DOHH2 (cell line): ENCODE measurements at regions not wholly inside any gene's neighbourhood (a gene's known extent, or its start where the extent isn't known, plus 50 kb on each side); places are given as distances from the start of the nearest gene placed in this dataset.

ENCODE experiments used
- H3F3A ChIP-seq: fragments of 200-600 bp; sonication (generic), shearing (Covaris generic); 2 replicates; pipeline ENCODE4 v1.6.0; 2016; ENCODE audit warnings: antibody characterized with exemption, mild to moderate bottlenecking; ENCODE audit not compliant: control insufficient read depth, insufficient read depth
- H3K27ac ChIP-seq: fragments of 200-600 bp; sonication (generic); 2 replicates; pipeline ENCODE4 v1.5.1; 2014; ENCODE audit warnings: low read depth, mild to moderate bottlenecking, low read length, moderate library complexity
- H3K27me3 ChIP-seq: fragments of 200-600 bp; sonication (generic); 2 replicates; pipeline ENCODE4 v1.6.1; 2014; ENCODE audit warnings: mild to moderate bottlenecking, low read length, mixed read lengths; ENCODE audit not compliant: control insufficient read depth
- H3K36me3 ChIP-seq: fragments of 200-600 bp; sonication (generic); 2 replicates; pipeline ENCODE4 v1.6.1; 2014; ENCODE audit warnings: mild to moderate bottlenecking, low read length, moderate library complexity, mixed read lengths; ENCODE audit not compliant: control insufficient read depth
- H3K4me1 ChIP-seq: fragments of 200-600 bp; sonication (generic); 2 replicates; pipeline ENCODE4 v1.6.1; 2014; ENCODE audit warnings: mild to moderate bottlenecking, low read length, mixed read lengths; ENCODE audit not compliant: control insufficient read depth
- H3K4me2 ChIP-seq: fragments of 200-600 bp; sonication (generic); 2 replicates; pipeline ENCODE4 v1.6.0; 2014; ENCODE audit warnings: mild to moderate bottlenecking, low read length, moderate library complexity
- H3K4me3 ChIP-seq: fragments of 200-600 bp; sonication (generic); 2 replicates; pipeline ENCODE4 v1.5.1; 2014; ENCODE audit warnings: mild to moderate bottlenecking, low read length, mixed read lengths
- H3K79me2 ChIP-seq: fragments of 200-600 bp; sonication (generic); 2 replicates; pipeline ENCODE4 v1.6.1; 2014; ENCODE audit warnings: mild to moderate bottlenecking, low read length, mixed read lengths; ENCODE audit not compliant: control insufficient read depth
- H3K9me2 ChIP-seq: fragments of 200-600 bp; sonication (generic); replicated peaks from 2 replicates; pipeline ENCODE4 v1.6.1; 2014; ENCODE audit warnings: mild to moderate bottlenecking, low read length, mixed read lengths; ENCODE audit not compliant: control insufficient read depth
- H3K9me3 ChIP-seq: fragments of 200-600 bp; sonication (generic); 2 replicates; pipeline ENCODE4 v1.6.1; 2014; ENCODE audit warnings: antibody characterized with exemption, low read length, mixed read lengths; ENCODE audit not compliant: control insufficient read depth, insufficient read depth
- H4K20me1 ChIP-seq: fragments of 200-600 bp; sonication (generic); 2 replicates; pipeline ENCODE4 v1.6.0; 2014; ENCODE audit warnings: low read depth, mild to moderate bottlenecking, antibody characterized with exemption, low read length, moderate library complexity; ENCODE audit not compliant: control insufficient read depth, insufficient read depth
- EZH2phosphoT487 ChIP-seq: fragments of 200-600 bp; sonication (generic); IDR thresholded peaks from 2 replicates; pipeline ENCODE4 v1.6.1; 2017; ENCODE audit warnings: borderline replicate concordance, mild to moderate bottlenecking, antibody characterized with exemption, low read length, moderate library complexity, mixed read lengths
- TF ChIP-seq, protein P1 (sequence below): fragments of 200-600 bp; sonication (generic); IDR thresholded peaks from one replicate; pipeline ENCODE4 v1.5.1; 2014; ENCODE audit warnings: antibody characterized with exemption, mild to moderate bottlenecking, low read depth, low read length; ENCODE audit not compliant: poor library complexity, severe bottlenecking

DNA sequence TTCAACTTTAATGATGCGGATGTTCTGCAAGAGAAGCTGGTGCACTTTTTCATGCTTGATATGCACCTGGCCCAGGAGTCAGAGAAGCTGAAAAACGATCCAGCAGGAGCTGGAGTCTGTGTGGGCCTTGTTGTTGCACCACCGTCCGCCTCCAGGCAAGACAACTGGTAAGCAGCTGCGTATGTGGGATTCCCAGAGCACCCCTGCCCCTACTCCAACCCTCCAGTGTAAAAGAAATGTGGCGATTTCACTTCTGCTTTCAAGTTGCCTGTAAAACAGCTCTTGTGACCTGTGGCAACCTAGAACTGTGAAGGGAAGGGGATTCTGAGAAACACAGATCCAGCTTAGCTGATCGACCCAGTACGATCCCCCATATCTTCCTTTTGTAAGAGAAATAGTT, 154.1 kb upstream of the PELI2 start:
- H3K4me3 ChIP-seq, result no peak overlapping the region
- H3K36me3 ChIP-seq, result no peaks in the 10 kb centered on the region
- TF ChIP-seq, protein P1, sequence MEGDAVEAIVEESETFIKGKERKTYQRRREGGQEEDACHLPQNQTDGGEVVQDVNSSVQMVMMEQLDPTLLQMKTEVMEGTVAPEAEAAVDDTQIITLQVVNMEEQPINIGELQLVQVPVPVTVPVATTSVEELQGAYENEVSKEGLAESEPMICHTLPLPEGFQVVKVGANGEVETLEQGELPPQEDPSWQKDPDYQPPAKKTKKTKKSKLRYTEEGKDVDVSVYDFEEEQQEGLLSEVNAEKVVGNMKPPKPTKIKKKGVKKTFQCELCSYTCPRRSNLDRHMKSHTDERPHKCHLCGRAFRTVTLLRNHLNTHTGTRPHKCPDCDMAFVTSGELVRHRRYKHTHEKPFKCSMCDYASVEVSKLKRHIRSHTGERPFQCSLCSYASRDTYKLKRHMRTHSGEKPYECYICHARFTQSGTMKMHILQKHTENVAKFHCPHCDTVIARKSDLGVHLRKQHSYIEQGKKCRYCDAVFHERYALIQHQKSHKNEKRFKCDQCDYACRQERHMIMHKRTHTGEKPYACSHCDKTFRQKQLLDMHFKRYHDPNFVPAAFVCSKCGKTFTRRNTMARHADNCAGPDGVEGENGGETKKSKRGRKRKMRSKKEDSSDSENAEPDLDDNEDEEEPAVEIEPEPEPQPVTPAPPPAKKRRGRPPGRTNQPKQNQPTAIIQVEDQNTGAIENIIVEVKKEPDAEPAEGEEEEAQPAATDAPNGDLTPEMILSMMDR, result no peak
- TF ChIP-seq EZH2phosphoT487, result no peak
- no peak overlapping the region for H3K27ac ChIP-seq
- no peak overlapping the region for H3K4me2 ChIP-seq
- H3K9me3 ChIP-seq, result no peaks in the 10 kb centered on the region
- H3F3A ChIP-seq, result no peaks in the 10 kb centered on the region
- H3K9me2 ChIP-seq, result no peaks in the 10 kb centered on the region
- H4K20me1 ChIP-seq, result no peaks in the 10 kb centered on the region
- no peaks in the 10 kb centered on the region for H3K79me2 ChIP-seq
- no peaks in the 10 kb centered on the region for H3K4me1 ChIP-seq
- H3K27me3 ChIP-seq, result no peaks in the 10 kb centered on the region

DNA sequence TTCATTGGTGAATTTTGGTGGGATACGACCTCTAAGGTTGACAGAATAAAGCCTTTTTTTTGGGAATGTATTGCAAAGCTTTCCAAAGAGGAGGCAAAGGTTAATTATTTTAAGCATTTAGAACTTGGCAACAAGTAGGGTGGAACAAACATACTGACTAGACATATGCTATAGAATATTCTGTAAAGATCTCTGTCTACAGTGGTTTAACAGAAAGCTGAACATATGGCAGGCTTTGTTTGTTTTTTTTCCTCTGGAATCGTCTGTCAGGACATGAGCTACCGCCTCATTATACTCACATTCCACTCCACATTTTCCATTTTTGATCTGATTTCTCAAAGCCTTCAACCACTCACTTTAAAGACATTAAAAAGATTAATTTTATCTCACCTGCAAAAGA, 153.4 kb upstream of the PELI2 start:
- Histone ChIP-seq H3F3A (no peaks in the 10 kb centered on the region), H3K27me3 (no peaks in the 10 kb centered on the region), H3K4me1 (no peaks in the 10 kb centered on the region), H3K4me2 (no peak overlapping the region), H3K79me2 (no peaks in the 10 kb centered on the region), H3K36me3 (no peaks in the 10 kb centered on the region), H3K9me3 (no peaks in the 10 kb centered on the region), H3K4me3 (no peak overlapping the region), H3K27ac (no peak overlapping the region), H3K9me2 (no peaks in the 10 kb centered on the region), H4K20me1 (no peaks in the 10 kb centered on the region)
- TF ChIP-seq, protein P1, result no peak
- TF ChIP-seq EZH2phosphoT487, result no peak

GRCh38 chr14:55965851-55966250, 152.4 kb upstream of the PELI2 start:
- H3K4me1 ChIP-seq, result no peaks in the 10 kb centered on the region
- H3K27ac ChIP-seq, result no peak overlapping the region
- H3K9me2 ChIP-seq, result no peaks in the 10 kb centered on the region
- no peak overlapping the region for H3K4me3 ChIP-seq
- no peaks in the 10 kb centered on the region for H3F3A ChIP-seq
- H3K36me3 ChIP-seq, result no peaks in the 10 kb centered on the region
- H4K20me1 ChIP-seq, result no peaks in the 10 kb centered on the region
- H3K4me2 ChIP-seq, result no peak overlapping the region
- H3K79me2 ChIP-seq, result no peaks in the 10 kb centered on the region
- no peaks in the 10 kb centered on the region for H3K9me3 ChIP-seq
- H3K27me3 ChIP-seq, result no peaks in the 10 kb centered on the region
- TF ChIP-seq, protein P1, result no peak
- TF ChIP-seq EZH2phosphoT487, result no peak

- no peak overlapping the region for H3K4me2 ChIP-seq
- no peak overlapping the region for H3K4me3 ChIP-seq
- no peaks in the 10 kb centered on the region for H3K79me2 ChIP-seq
- no peaks in the 10 kb centered on the region for H3K36me3 ChIP-seq
- H3K27ac ChIP-seq, result no peak overlapping the region
- H3K9me2 ChIP-seq, result no peaks in the 10 kb centered on the region
- no peaks in the 10 kb centered on the region for H3K4me1 ChIP-seq
- H4K20me1 ChIP-seq, result no peaks in the 10 kb centered on the region
- H3K9me3 ChIP-seq, result no peaks in the 10 kb centered on the region
- no peaks in the 10 kb centered on the region for H3K27me3 ChIP-seq
- TF ChIP-seq EZH2phosphoT487, result no peak
- TF ChIP-seq, protein P1, result no peak
- no peaks in the 10 kb centered on the region for H3F3A ChIP-seq
Observed at GRCh38 chr14:55968741-55969140, 149.5 kb upstream of the PELI2 start.
